GM12878 (cell line): ENCODE measurements at regions not wholly inside any gene's neighbourhood (a gene's known extent, or its start where the extent isn't known, plus 50 kb on each side); places are given as distances from the start of the nearest gene placed in this dataset.

Source experiments
- ATAC-seq: fragments of 200-7000 bp; cut with Tn5 transposase; 3 replicates; pipeline ENCODE4 v1.9.1; 2020; ENCODE audit warnings: mild to moderate bottlenecking, moderate library complexity
- BruUV-seq: library from RNA; stranded (reverse); fragments of 400-500 nt; replicated peaks from 2 replicates; lab custom pipeline; 2021; lab: Mats Ljungman, UMichigan
- CTCF ChIA-PET: fragments of 300-600 bp; sonication (Branson Sonifier 250); formaldehyde crosslinking; extraction: SDS; loops from one replicate; lab custom pipeline; 2021; ENCODE audit warnings: inconsistent platforms; lab: Yijun Ruan, JAX
- POLR2A ChIA-PET: fragments of 350-600 bp; formaldehyde crosslinking; extraction: SDS; loops from one replicate; lab custom pipeline; 2021; ENCODE audit warnings: inconsistent platforms; lab: Charles Lee
- RAD21 ChIA-PET: fragments of 300-600 bp; sonication (Branson Sonifier 250); formaldehyde crosslinking; loops from one replicate; lab custom pipeline; 2023; ENCODE audit warnings: antibody characterized with exemption; ENCODE audit not compliant: unreplicated experiment; lab: Charles Lee
- SMC1A ChIA-PET: fragments of 300-600 bp; sonication (Branson Sonifier 250); formaldehyde crosslinking; loops from one replicate; lab custom pipeline; 2023; ENCODE audit not compliant: unreplicated experiment, uncharacterized antibody; lab: Charles Lee
- DNase-seq: peaks from one replicate; pipeline ENCODE4 v3.0.0-alpha.2; 2011; ENCODE audit warnings: low read depth, low spot score
- FAIRE-seq: peaks from 3 replicates; lab custom pipeline; 2011; peaks lifted over from hg19 to GRCh38; lab: Jason Lieb, UNC
- H2AFZ ChIP-seq: 2 replicates; pipeline ENCODE4 v1.6.0; 2011; ENCODE audit warnings: low read depth, low read length, control low read depth; ENCODE audit not compliant: control insufficient read depth
- H3K27ac ChIP-seq: 2 replicates; pipeline ENCODE4 v1.5.1; 2011; ENCODE audit warnings: control low read depth; ENCODE audit not compliant: control insufficient read depth, insufficient read depth
- H3K27me3 ChIP-seq, 2 experiments: replicated peaks in 1 of 2; 2 replicates each; pipeline versions ENCODE4 v1.6.0 to v1.6.1; 2011; ENCODE audit warnings: low read length in 1 of 2; ENCODE audit not compliant: control insufficient read depth in 2 of 2, insufficient read depth in 2 of 2
- H3K36me3 ChIP-seq, 2 experiments: 2 replicates each; pipeline ENCODE4 v1.5.1; 2011; ENCODE audit warnings: low read length in 1 of 2; ENCODE audit not compliant: control insufficient read depth in 2 of 2, insufficient read depth in 2 of 2
- H3K4me1 ChIP-seq: 2 replicates; pipeline ENCODE4 v1.6.1; 2011; ENCODE audit warnings: mild to moderate bottlenecking, low read length, moderate library complexity, mixed read lengths; ENCODE audit not compliant: control insufficient read depth, insufficient read depth
- H3K4me2 ChIP-seq: 2 replicates; pipeline ENCODE4 v1.6.0; 2011; ENCODE audit warnings: control low read depth; ENCODE audit not compliant: control insufficient read depth, insufficient read depth
- H3K4me3 ChIP-seq: fragments of 200-600 bp; sonication (generic); 2 replicates; pipeline ENCODE4 v1.5.1; 2016
- H3K79me2 ChIP-seq: 2 replicates; pipeline ENCODE4 v1.6.0; 2011; ENCODE audit warnings: low read length; ENCODE audit not compliant: control insufficient read depth, insufficient read depth
- H3K9ac ChIP-seq: 2 replicates; pipeline ENCODE4 v1.8.0; 2011; ENCODE audit warnings: low read length, control low read depth, mixed read lengths; ENCODE audit not compliant: control insufficient read depth, insufficient read depth
- H3K9me3 ChIP-seq: replicated peaks from 3 replicates; pipeline ENCODE4 v1.5.1; 2011; ENCODE audit warnings: mild to moderate bottlenecking, low read length; ENCODE audit not compliant: control insufficient read depth, insufficient read depth
- H4K20me1 ChIP-seq: 2 replicates; pipeline ENCODE4 v1.6.0; 2011; ENCODE audit not compliant: control insufficient read depth, insufficient read depth
- BHLHE40 ChIP-seq, 2 experiments: fragments of 450-650 bp in 1 of 2; IDR thresholded peaks; 2 replicates each; pipeline ENCODE4 v1.6.1; 2011 to 2017; ENCODE audit warnings: low read depth in 2 of 2, borderline replicate concordance in 1 of 2, improper control_type of control experiment in 1 of 2, low read length in 1 of 2, mild to moderate bottlenecking in 1 of 2
- CEBPB ChIP-seq, 2 experiments: fragments of 150-350 bp in 1 of 2; IDR thresholded peaks; 2 replicates each; pipeline ENCODE4 v1.6.1; 2012 to 2014; ENCODE audit warnings: low read depth in 2 of 2, low read length in 2 of 2, borderline replicate concordance in 1 of 2, inconsistent platforms in 1 of 2
- DPF2 ChIP-seq: fragments of 450-650 bp; IDR thresholded peaks from 2 replicates; pipeline ENCODE4 v1.6.1; 2017; ENCODE audit warnings: mild to moderate bottlenecking
- ETV6 ChIP-seq, 2 experiments: fragments of 450-650 bp in 1 of 2; IDR thresholded peaks in 1 of 2; conservative IDR thresholded peaks in 1 of 2; 2 replicates each; pipeline ENCODE4 v1.6.1; 2014; ENCODE audit warnings: antibody characterized with exemption in 1 of 2, borderline replicate concordance in 1 of 2, low read depth in 1 of 2, mild to moderate bottlenecking in 1 of 2, moderate library complexity in 1 of 2
- EZH2 ChIP-seq: IDR thresholded peaks from 2 replicates; pipeline ENCODE4 v1.6.1; 2012; ENCODE audit warnings: low read depth, mild to moderate bottlenecking, control low read depth, inconsistent platforms, low read length, borderline replicate concordance; ENCODE audit not compliant: control insufficient read depth
- FOS ChIP-seq: IDR thresholded peaks from 3 replicates; pipeline ENCODE4 v1.6.1; 2011; ENCODE audit warnings: borderline replicate concordance; ENCODE audit not compliant: insufficient read length; ENCODE audit errors: extremely low read depth
- IKZF1 ChIP-seq: fragments of 450-650 bp; conservative IDR thresholded peaks from 2 replicates; pipeline ENCODE4 v1.6.1; 2017; ENCODE audit warnings: antibody characterized with exemption, mild to moderate bottlenecking
- MXI1 ChIP-seq: fragments of 150-350 bp; IDR thresholded peaks from 2 replicates; pipeline ENCODE4 v1.6.1; 2011; ENCODE audit warnings: low read depth, mild to moderate bottlenecking, inconsistent platforms, low read length, improper control_type of control experiment
- NFYB ChIP-seq: IDR thresholded peaks from 2 replicates; pipeline ENCODE4 v1.6.1; 2011; ENCODE audit warnings: low read depth, mild to moderate bottlenecking, low read length, improper control_type of control experiment, moderate library complexity; ENCODE audit not compliant: insufficient read depth
- NR2C2 ChIP-seq: IDR thresholded peaks from 2 replicates; pipeline ENCODE4 v1.6.1; 2011; ENCODE audit warnings: borderline replicate concordance, low read depth; ENCODE audit not compliant: control insufficient read depth, insufficient read length
- PRDM15 ChIP-seq: fragments of 450-650 bp; formaldehyde crosslinking; IDR thresholded peaks from 2 replicates; pipeline ENCODE4 v1.4.0; 2020; ENCODE audit warnings: mild to moderate bottlenecking, moderate library complexity
- RBBP5 ChIP-seq: fragments of 200-600 bp; sonication (generic); conservative IDR thresholded peaks from 2 replicates; pipeline ENCODE4 v1.6.1; 2016
- RCOR1 ChIP-seq: conservative IDR thresholded peaks from 2 replicates; pipeline ENCODE4 v1.6.1; 2012; ENCODE audit warnings: low read depth, low read length, improper control_type of control experiment
- RELB ChIP-seq: fragments of 450-650 bp; IDR thresholded peaks from 2 replicates; pipeline ENCODE4 v1.6.1; 2017; ENCODE audit warnings: low read depth, mild to moderate bottlenecking, moderate library complexity
- RUNX3 ChIP-seq: IDR thresholded peaks from 2 replicates; pipeline ENCODE4 v1.6.1; 2012; ENCODE audit warnings: low read length, inconsistent platforms
- SMAD1 ChIP-seq: fragments of 450-650 bp; IDR thresholded peaks from 2 replicates; pipeline ENCODE4 v1.6.1; 2018; ENCODE audit warnings: mild to moderate bottlenecking, low read depth; ENCODE audit not compliant: partially characterized antibody
- SP1 ChIP-seq: IDR thresholded peaks from one replicate; pipeline ENCODE4 v1.6.1; 2011; ENCODE audit warnings: low read depth, low read length
- ZNF207 ChIP-seq: fragments of 450-650 bp; IDR thresholded peaks from 2 replicates; pipeline ENCODE4 v1.6.1; 2014; ENCODE audit warnings: antibody characterized with exemption, mild to moderate bottlenecking, borderline replicate concordance
- ZNF622 ChIP-seq: fragments of 450-650 bp; IDR thresholded peaks from 2 replicates; pipeline ENCODE4 v1.6.1; 2017; ENCODE audit warnings: mild to moderate bottlenecking, inconsistent platforms
- WGBS: methylation state at CpG from one replicate; pipeline ENCODE4 v1.1.6; 2016; ENCODE audit warnings: low lambda C conversion rate; ENCODE audit not compliant: insufficient replicate concordance, insufficient coverage; ENCODE audit errors: missing lambda C conversion rate; 5-methylcytosine and 5-hydroxymethylcytosine counted together
- in situ Hi-C: fragments of 300-500 bp; cut with MboI; formaldehyde crosslinking; loops from 9 replicates; pipeline ENCODE4 v1.14.3; 2018; ENCODE audit warnings: mixed read lengths
- intact Hi-C: fragments of 100-400 bp; cut with micrococcal nuclease; formaldehyde crosslinking; loops from one replicate; pipeline ENCODE4 v1.14.2; 2022; ENCODE audit not compliant: unreplicated experiment

- H3K27ac ChIP-seq, result no peak overlapping the region
- H3K79me2 ChIP-seq, result no peaks in the 10 kb centered on the region
- CTCF ChIA-PET, result no interaction called here
- H3K27me3 ChIP-seq, result no peaks in the 10 kb centered on the region
- no peak for FAIRE-seq
- no peak overlapping the region for H3K4me3 ChIP-seq
- ATAC-seq, result no peak
- peaks cover 23% of the 10 kb centered on the region for H3K4me1 ChIP-seq
- no peak overlapping the region for H2AFZ ChIP-seq
- intact Hi-C loops (no loop called here), in situ Hi-C loops (no loop called here)
- no peaks in the 10 kb centered on the region; the same call in 2 of the 3 replicates for H3K9me3 ChIP-seq
- SMC1A ChIA-PET, result no interaction called here
- no peaks in the 10 kb centered on the region for H4K20me1 ChIP-seq
- DNase-seq, result no peak
- no TSS peak for BruUV-seq
- H3K36me3 ChIP-seq, result no peaks in the 10 kb centered on the region
- TF ChIP-seq IKZF1 (no peak), SP1 (no peak), FOS (no peak), DPF2 (no peak), BHLHE40 (IDR thresholded peaks at IDR 0.05; ENCODE audit: borderline replicate concordance in 1 of 2, low read depth in 2 of 2, low read length in 1 of 2) (no peak), ETV6 (conservative IDR thresholded peaks at IDR 0.05 in 1 of 2, IDR thresholded peaks at IDR 0.05 in 1 of 2; ENCODE audit: borderline replicate concordance in 1 of 2, low read depth in 1 of 2) (no peak), ZNF207 (no peak), NR2C2 (no peak), EZH2 (no peak), RELB (no peak), MXI1 (no peak), ZNF622 (no peak), RCOR1 (no peak), RUNX3 (no peak), CEBPB (IDR thresholded peaks at IDR 0.05; ENCODE audit: borderline replicate concordance in 1 of 2, low read depth in 2 of 2, low read length in 2 of 2) (no peak), NFYB (no peak), RBBP5 (no peak), SMAD1 (no peak), PRDM15 (no peak)
- RAD21 ChIA-PET, result no interaction called here
- 64% methylated on average over 6 of the region's 6 CpGs for WGBS
- H3K9ac ChIP-seq, result no peak overlapping the region
- POLR2A ChIA-PET, result no interaction called here
- no peak overlapping the region for H3K4me2 ChIP-seq
Observed at GRCh38 chr3:30505866-30506520, 100.4 kb upstream of the TGFBR2 start.
